Sigmoid colon (tissue), 6 donors: ENCODE measurements at regions not wholly inside any gene's neighbourhood (a gene's known extent, or its start where the extent isn't known, plus 50 kb on each side); places are given as distances from the start of the nearest gene placed in this dataset.

Source experiments
- DNase-seq: peaks from one replicate; pipeline ENCODE4 v3.0.0-alpha.2; 2019
- H3K27ac ChIP-seq, 4 donors: fragments of 200-600 bp; sonication (generic); one replicate each; pipeline ENCODE4 v1.5.1; 2016 to 2019; ENCODE audit warnings: mild to moderate bottlenecking in 1 of 4
- H3K27me3 ChIP-seq, 3 donors: fragments of 200-600 bp; sonication (generic); one replicate each; pipeline ENCODE4 v1.5.1; 2019; ENCODE audit warnings: mild to moderate bottlenecking in 1 of 3
- H3K36me3 ChIP-seq, 4 donors: fragments of 200-600 bp; sonication (generic); one replicate each; pipeline ENCODE4 v1.5.1; 2016 to 2019
- H3K4me1 ChIP-seq, 4 donors: fragments of 200-600 bp; sonication (generic); one replicate each; pipeline ENCODE4 v1.5.1; 2017 to 2019
- H3K4me3 ChIP-seq, 4 donors: fragments of 200-600 bp; sonication (generic); one replicate each; pipeline ENCODE4 v1.5.1; 2017 to 2019; ENCODE audit warnings: mild to moderate bottlenecking in 2 of 4, moderate library complexity in 1 of 4
- H3K9me3 ChIP-seq, 4 donors: fragments of 200-600 bp in 3 of 4; sonication (generic) in 3 of 4; one replicate each; pipeline versions ENCODE4 v1.5.1 to v1.6.1; 2013 to 2019
- EP300 ChIP-seq, 4 donors: sonication (generic); formaldehyde crosslinking; IDR thresholded peaks; one replicate each; pipeline ENCODE4 v1.6.1; 2017; ENCODE audit warnings: antibody characterized with exemption in 4 of 4
- POLR2A ChIP-seq, 2 donors: fragments of 450-650 bp; IDR thresholded peaks; one replicate each; pipeline ENCODE4 v1.6.1; 2016; ENCODE audit warnings: antibody characterized with exemption in 2 of 2, mild to moderate bottlenecking in 2 of 2, moderate library complexity in 2 of 2
- POLR2AphosphoS5 ChIP-seq, 4 donors: sonication (generic); formaldehyde crosslinking; IDR thresholded peaks; one replicate each; pipeline ENCODE4 v1.6.1; 2017; ENCODE audit warnings: antibody characterized with exemption in 4 of 4
- WGBS, 2 donors: extraction: QIAGEN DNeasy Blood & Tissue Kit; methylation state at CpG; one replicate each; pipeline ENCODE4 v1.1.7; 2013; 5-methylcytosine and 5-hydroxymethylcytosine counted together
- intact Hi-C: fragments of 100-400 bp; cut with DNase I; formaldehyde crosslinking; loops from one replicate; pipeline ENCODE4 v1.15.1; 2023
- TF ChIP-seq, protein P1 (sequence below), 4 experiments: fragments of 450-650 bp in 3 of 4; fragments of 200-600 bp in 1 of 4; IDR thresholded peaks; one replicate each; pipeline ENCODE4 v1.5.1; 2016 to 2019; ENCODE audit warnings: antibody characterized with exemption in 4 of 4, mild to moderate bottlenecking in 3 of 4, moderate library complexity in 2 of 4
- donor health status: healthy with polysubstance abuse.
- donor health status: healthy.

DNA sequence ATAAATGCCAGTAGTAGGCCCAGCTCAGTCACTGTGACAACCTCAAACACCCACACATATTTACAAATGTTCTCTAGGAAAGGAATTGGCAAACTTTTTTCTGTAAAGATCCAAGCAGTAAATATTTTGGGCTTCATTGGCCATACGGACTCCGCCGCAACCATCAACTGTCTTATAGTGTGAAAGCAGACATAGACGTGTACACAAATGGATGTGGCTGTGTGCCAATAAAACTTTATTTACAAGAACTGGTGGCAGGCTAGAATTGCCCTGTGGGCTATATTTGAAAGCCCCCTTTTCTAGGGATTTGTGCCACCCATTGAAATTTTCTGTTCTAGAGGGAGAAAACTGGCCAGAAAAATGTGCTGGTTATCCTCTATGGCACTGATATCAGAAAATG, 683.8 kb upstream of the EEF2KMT start:
- no peaks in the 10 kb centered on the region for H3K27me3 ChIP-seq
- TF ChIP-seq, protein P1, sequence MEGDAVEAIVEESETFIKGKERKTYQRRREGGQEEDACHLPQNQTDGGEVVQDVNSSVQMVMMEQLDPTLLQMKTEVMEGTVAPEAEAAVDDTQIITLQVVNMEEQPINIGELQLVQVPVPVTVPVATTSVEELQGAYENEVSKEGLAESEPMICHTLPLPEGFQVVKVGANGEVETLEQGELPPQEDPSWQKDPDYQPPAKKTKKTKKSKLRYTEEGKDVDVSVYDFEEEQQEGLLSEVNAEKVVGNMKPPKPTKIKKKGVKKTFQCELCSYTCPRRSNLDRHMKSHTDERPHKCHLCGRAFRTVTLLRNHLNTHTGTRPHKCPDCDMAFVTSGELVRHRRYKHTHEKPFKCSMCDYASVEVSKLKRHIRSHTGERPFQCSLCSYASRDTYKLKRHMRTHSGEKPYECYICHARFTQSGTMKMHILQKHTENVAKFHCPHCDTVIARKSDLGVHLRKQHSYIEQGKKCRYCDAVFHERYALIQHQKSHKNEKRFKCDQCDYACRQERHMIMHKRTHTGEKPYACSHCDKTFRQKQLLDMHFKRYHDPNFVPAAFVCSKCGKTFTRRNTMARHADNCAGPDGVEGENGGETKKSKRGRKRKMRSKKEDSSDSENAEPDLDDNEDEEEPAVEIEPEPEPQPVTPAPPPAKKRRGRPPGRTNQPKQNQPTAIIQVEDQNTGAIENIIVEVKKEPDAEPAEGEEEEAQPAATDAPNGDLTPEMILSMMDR (IDR thresholded peaks at IDR 0.05), result no peak
- TF ChIP-seq EP300 (IDR thresholded peaks at IDR 0.05), result no peak
- TF ChIP-seq POLR2AphosphoS5 (IDR thresholded peaks at IDR 0.05), result no peak
- no peak for TF ChIP-seq POLR2A (IDR thresholded peaks at IDR 0.05)
- H3K4me3 ChIP-seq, result no peak overlapping the region
- H3K27ac ChIP-seq, result no peak overlapping the region
- no peak for DNase-seq
- intact Hi-C loops, result no loop called here
- no peaks in the 10 kb centered on the region for H3K4me1 ChIP-seq
- H3K9me3 ChIP-seq, result peaks cover 0 to 2% (median 0%) of the 10 kb centered on the region in 4 donors
- H3K36me3 ChIP-seq, result no peaks in the 10 kb centered on the region
- 91 to 92% methylated on average over 4 of the region's 4 CpGs for WGBS, 2 donors

DNA sequence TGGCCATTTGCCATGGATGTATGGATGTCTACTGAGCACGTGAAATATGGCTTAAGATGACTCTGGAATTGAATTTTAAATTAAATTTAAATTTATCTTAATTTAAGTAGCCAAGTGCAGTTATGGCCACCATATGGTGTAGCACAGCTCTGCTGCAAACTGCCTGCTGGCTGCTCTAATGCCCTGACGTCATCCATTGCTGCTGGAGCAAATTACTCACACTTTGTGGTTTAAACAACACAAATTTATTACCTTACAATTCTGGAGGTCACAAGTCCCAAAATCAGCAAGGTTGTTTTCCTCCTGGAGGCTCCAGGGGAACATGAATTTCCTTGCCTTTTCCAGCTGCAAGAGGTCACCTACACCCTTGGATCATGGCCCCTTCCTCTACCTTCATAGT, 679.3 kb upstream of the EEF2KMT start:
- Histone ChIP-seq H3K9me3 (peaks cover 0 to 2% (median 0%) of the 10 kb centered on the region in 4 donors), H3K27ac (no peak overlapping the region), H3K27me3 (no peaks in the 10 kb centered on the region), H3K4me1 (no peaks in the 10 kb centered on the region), H3K36me3 (no peaks in the 10 kb centered on the region), H3K4me3 (no peak overlapping the region)
- TF ChIP-seq EP300 (IDR thresholded peaks at IDR 0.05) (no peak), POLR2A (IDR thresholded peaks at IDR 0.05) (no peak), POLR2AphosphoS5 (IDR thresholded peaks at IDR 0.05) (no peak)
- TF ChIP-seq, protein P1 (IDR thresholded peaks at IDR 0.05), result no peak
- intact Hi-C loops, result no loop called here
- DNase-seq, result no peak
- WGBS, 2 donors, result 55 to 57% methylated on average over 2 of the region's 2 CpGs

DNA sequence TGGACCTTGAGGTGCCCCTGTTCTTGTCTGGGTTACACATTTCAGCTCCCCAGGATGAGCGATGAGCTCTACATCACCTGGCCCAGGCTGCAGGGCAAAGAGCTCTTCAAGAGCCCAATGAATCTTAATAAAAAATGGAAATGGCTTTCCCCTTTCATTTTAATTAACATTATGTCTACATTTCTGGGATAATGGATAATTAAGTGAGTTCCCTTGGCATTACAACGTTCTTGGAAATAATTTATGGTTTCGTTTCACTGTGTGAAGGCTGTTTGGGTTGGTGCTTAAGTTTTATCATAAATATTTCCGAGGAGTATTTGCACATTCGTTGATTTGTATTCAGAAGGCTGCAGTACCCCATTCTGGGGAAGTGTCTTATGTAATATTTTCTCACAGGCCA, 678.3 kb upstream of the EEF2KMT start:
- TF ChIP-seq POLR2AphosphoS5 (IDR thresholded peaks at IDR 0.05), result no peak
- TF ChIP-seq, protein P1 (IDR thresholded peaks at IDR 0.05), result no peak
- no peak for TF ChIP-seq POLR2A (IDR thresholded peaks at IDR 0.05)
- no peak for TF ChIP-seq EP300 (IDR thresholded peaks at IDR 0.05)
- H3K27me3 ChIP-seq, result no peaks in the 10 kb centered on the region
- DNase-seq, result no peak
- H3K27ac ChIP-seq, result no peak overlapping the region
- no peak overlapping the region for H3K4me3 ChIP-seq
- no peaks in the 10 kb centered on the region for H3K36me3 ChIP-seq
- no peaks in the 10 kb centered on the region for H3K9me3 ChIP-seq
- WGBS, 2 donors, result 71 to 81% methylated on average over 5 of the region's 5 CpGs
- no peaks in the 10 kb centered on the region for H3K4me1 ChIP-seq
- intact Hi-C loops, result no loop called here

DNA sequence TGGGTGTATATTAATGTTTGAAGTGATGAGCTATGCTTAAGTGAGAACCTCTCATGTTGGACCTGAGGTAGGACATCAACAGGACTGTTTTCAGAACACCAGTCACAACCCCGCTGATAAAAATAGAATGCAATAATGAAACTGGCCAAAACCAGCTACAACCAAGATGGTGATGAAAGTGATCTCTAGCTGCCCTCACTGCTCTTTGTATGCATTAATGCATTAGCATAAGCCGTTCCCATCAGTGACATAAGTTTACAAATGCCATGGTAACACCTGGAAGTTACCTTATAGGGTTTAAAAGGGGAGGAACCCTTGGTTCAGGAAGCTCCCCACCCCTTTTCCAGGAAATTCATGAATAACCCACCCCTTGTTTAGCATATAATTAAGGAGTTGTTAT, 672.5 kb upstream of the EEF2KMT start:
- intact Hi-C loops, result no loop called here
- no peak overlapping the region for H3K4me3 ChIP-seq
- H3K4me1 ChIP-seq, result no peaks in the 10 kb centered on the region
- H3K27ac ChIP-seq, result no peak overlapping the region
- TF ChIP-seq POLR2A (IDR thresholded peaks at IDR 0.05), result no peak
- TF ChIP-seq, protein P1 (IDR thresholded peaks at IDR 0.05), result no peak
- TF ChIP-seq EP300 (IDR thresholded peaks at IDR 0.05), result no peak
- TF ChIP-seq POLR2AphosphoS5 (IDR thresholded peaks at IDR 0.05), result no peak
- DNase-seq, result no peak
- H3K27me3 ChIP-seq, result no peaks in the 10 kb centered on the region
- H3K9me3 ChIP-seq, result no peaks in the 10 kb centered on the region
- no peaks in the 10 kb centered on the region for H3K36me3 ChIP-seq
- 93 to 94% methylated on average over 2 of the region's 2 CpGs for WGBS, 2 donors

DNA sequence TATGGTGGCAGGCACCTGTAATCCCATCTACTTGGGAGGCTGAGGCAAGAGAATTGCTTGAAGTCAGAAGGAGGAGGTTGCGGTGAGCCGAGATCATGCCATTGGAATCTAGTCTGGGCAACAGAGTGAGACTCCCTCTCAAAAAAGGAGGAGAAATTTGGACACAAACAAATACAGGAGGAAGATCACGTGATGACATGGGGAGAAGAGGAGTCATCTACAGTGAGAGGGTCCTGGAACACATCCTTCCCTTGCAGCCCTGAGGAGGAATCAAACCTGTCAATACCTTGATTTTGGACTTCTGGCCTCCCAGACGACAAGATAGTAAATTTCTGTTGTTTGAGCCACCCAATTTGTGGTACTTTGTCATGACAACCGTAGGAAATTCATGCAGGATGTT, 671.9 kb upstream of the EEF2KMT start:
- intact Hi-C loops, result no loop called here
- 86 to 91% methylated on average over 5 of the region's 5 CpGs for WGBS, 2 donors
- no peak for DNase-seq
- Histone ChIP-seq H3K4me3 (no peak overlapping the region), H3K36me3 (no peaks in the 10 kb centered on the region), H3K4me1 (no peaks in the 10 kb centered on the region), H3K27me3 (no peaks in the 10 kb centered on the region), H3K27ac (no peak overlapping the region), H3K9me3 (no peaks in the 10 kb centered on the region)
- no peak for TF ChIP-seq POLR2AphosphoS5 (IDR thresholded peaks at IDR 0.05)
- TF ChIP-seq, protein P1 (IDR thresholded peaks at IDR 0.05), result no peak
- TF ChIP-seq EP300 (IDR thresholded peaks at IDR 0.05), result no peak
- no peak for TF ChIP-seq POLR2A (IDR thresholded peaks at IDR 0.05)
